ENCODE measurements at regions not wholly inside any gene's neighbourhood (a gene's known extent, or its start where the extent isn't known, plus 50 kb on each side); places are given as distances from the start of the nearest gene placed in this dataset.

DNA sequence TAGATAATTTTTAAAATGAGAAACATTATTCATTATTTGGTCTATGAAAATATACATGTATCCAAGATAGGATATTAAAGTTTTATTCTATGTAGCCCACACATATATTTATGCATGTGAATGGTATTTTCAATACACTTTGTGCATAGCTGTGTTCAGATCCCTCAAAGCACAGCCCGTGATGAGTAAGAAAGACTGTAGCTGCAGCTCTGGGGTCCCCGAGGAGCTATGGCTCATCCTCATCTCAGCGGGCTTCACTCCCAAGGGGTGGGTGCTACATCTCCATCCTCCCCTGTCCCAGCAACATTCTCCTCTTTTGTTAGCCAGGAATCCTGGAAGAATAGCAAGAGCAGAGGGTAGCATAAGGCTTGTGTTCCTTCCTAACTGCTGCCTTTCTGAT lies 130.8 kb downstream of the SAMD5 start:
- CTCF ChIA-PET = no interaction called here
- Mint-ChIP-seq H3K4me1 (peaks cover 16% of the 10 kb centered on the region), H3K27me3 (ENCODE audit: low read depth) (no peaks in the 10 kb centered on the region), H3K27ac (no peak overlapping the region), H3K4me3 (no peak overlapping the region), H3K36me3 (peaks cover 4% of the 10 kb centered on the region), H3K9me3 (peaks cover 13% of the 10 kb centered on the region)
- DNase-seq (ENCODE audit: low spot score) (no peak), ATAC-seq (no peak)
- TF ChIP-seq, protein P1, sequence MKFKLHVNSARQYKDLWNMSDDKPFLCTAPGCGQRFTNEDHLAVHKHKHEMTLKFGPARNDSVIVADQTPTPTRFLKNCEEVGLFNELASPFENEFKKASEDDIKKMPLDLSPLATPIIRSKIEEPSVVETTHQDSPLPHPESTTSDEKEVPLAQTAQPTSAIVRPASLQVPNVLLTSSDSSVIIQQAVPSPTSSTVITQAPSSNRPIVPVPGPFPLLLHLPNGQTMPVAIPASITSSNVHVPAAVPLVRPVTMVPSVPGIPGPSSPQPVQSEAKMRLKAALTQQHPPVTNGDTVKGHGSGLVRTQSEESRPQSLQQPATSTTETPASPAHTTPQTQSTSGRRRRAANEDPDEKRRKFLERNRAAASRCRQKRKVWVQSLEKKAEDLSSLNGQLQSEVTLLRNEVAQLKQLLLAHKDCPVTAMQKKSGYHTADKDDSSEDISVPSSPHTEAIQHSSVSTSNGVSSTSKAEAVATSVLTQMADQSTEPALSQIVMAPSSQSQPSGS (CRISPR knock-in tag; IDR thresholded peaks at IDR 0.05; ENCODE audit: borderline replicate concordance, low read depth) = no peak
- no peak for TF ChIP-seq FOXP1 (CRISPR knock-in tag; IDR thresholded peaks at IDR 0.05; ENCODE audit: borderline replicate concordance)
- TF ChIP-seq, protein P2, sequence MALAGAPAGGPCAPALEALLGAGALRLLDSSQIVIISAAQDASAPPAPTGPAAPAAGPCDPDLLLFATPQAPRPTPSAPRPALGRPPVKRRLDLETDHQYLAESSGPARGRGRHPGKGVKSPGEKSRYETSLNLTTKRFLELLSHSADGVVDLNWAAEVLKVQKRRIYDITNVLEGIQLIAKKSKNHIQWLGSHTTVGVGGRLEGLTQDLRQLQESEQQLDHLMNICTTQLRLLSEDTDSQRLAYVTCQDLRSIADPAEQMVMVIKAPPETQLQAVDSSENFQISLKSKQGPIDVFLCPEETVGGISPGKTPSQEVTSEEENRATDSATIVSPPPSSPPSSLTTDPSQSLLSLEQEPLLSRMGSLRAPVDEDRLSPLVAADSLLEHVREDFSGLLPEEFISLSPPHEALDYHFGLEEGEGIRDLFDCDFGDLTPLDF (CRISPR knock-in tag; IDR thresholded peaks at IDR 0.05) = no peak
- TF ChIP-seq, protein P3, sequence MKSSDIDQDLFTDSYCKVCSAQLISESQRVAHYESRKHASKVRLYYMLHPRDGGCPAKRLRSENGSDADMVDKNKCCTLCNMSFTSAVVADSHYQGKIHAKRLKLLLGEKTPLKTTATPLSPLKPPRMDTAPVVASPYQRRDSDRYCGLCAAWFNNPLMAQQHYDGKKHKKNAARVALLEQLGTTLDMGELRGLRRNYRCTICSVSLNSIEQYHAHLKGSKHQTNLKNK (CRISPR knock-in tag; IDR thresholded peaks at IDR 0.05) = no peak
- POLR2A ChIA-PET = no interaction called here

DNA sequence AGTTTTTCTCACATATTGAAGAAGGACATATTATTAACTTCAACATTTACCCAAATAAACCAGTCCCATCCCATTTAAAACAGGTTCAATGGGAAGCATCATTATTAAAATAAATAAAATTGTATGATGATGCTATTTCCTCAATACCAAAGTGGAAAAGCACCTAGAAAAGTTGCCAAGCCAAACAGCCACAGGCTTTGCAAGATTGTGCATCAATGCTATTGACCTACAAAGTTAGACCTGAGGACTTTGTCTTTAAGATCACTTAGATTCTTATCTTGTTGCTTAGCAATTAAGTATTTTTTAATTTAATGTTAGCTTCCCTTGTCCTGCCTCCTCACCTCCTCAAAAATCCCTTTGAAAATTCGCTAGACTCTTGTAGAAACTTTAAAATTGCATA lies 132.1 kb downstream of the SAMD5 start:
- Mint-ChIP-seq H3K9me3 (peaks cover under 1% of the 10 kb centered on the region; the same call in 1 of the 2 replicates), H3K36me3 (no peaks in the 10 kb centered on the region), H3K27ac (no peak overlapping the region), H3K4me3 (no peak overlapping the region), H3K27me3 (ENCODE audit: low read depth) (no peaks in the 10 kb centered on the region), H3K4me1 (peaks cover 16% of the 10 kb centered on the region)
- DNase-seq (ENCODE audit: low spot score) (no peak), ATAC-seq (no peak)
- ChIA-PET POLR2A (no interaction called here), CTCF (no interaction called here)
- TF ChIP-seq MXD4 (CRISPR knock-in tag; IDR thresholded peaks at IDR 0.05; ENCODE audit: borderline replicate concordance) (no peak), TEAD4 (CRISPR knock-in tag; IDR thresholded peaks at IDR 0.05) (no peak), NR2C2 (CRISPR knock-in tag; IDR thresholded peaks at IDR 0.05) (no peak), FOXP1 (CRISPR knock-in tag; IDR thresholded peaks at IDR 0.05; ENCODE audit: borderline replicate concordance) (no peak)
- TF ChIP-seq, protein P4, sequence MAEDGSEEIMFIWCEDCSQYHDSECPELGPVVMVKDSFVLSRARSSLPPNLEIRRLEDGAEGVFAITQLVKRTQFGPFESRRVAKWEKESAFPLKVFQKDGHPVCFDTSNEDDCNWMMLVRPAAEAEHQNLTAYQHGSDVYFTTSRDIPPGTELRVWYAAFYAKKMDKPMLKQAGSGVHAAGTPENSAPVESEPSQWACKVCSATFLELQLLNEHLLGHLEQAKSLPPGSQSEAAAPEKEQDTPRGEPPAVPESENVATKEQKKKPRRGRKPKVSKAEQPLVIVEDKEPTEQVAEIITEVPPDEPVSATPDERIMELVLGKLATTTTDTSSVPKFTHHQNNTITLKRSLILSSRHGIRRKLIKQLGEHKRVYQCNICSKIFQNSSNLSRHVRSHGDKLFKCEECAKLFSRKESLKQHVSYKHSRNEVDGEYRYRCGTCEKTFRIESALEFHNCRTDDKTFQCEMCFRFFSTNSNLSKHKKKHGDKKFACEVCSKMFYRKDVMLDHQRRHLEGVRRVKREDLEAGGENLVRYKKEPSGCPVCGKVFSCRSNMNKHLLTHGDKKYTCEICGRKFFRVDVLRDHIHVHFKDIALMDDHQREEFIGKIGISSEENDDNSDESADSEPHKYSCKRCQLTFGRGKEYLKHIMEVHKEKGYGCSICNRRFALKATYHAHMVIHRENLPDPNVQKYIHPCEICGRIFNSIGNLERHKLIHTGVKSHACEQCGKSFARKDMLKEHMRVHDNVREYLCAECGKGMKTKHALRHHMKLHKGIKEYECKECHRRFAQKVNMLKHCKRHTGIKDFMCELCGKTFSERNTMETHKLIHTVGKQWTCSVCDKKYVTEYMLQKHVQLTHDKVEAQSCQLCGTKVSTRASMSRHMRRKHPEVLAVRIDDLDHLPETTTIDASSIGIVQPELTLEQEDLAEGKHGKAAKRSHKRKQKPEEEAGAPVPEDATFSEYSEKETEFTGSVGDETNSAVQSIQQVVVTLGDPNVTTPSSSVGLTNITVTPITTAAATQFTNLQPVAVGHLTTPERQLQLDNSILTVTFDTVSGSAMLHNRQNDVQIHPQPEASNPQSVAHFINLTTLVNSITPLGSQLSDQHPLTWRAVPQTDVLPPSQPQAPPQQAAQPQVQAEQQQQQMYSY (CRISPR knock-in tag; IDR thresholded peaks at IDR 0.05) = no peak
- TF ChIP-seq, protein P1 (CRISPR knock-in tag; IDR thresholded peaks at IDR 0.05; ENCODE audit: borderline replicate concordance, low read depth) = no peak
- TF ChIP-seq, protein P5, sequence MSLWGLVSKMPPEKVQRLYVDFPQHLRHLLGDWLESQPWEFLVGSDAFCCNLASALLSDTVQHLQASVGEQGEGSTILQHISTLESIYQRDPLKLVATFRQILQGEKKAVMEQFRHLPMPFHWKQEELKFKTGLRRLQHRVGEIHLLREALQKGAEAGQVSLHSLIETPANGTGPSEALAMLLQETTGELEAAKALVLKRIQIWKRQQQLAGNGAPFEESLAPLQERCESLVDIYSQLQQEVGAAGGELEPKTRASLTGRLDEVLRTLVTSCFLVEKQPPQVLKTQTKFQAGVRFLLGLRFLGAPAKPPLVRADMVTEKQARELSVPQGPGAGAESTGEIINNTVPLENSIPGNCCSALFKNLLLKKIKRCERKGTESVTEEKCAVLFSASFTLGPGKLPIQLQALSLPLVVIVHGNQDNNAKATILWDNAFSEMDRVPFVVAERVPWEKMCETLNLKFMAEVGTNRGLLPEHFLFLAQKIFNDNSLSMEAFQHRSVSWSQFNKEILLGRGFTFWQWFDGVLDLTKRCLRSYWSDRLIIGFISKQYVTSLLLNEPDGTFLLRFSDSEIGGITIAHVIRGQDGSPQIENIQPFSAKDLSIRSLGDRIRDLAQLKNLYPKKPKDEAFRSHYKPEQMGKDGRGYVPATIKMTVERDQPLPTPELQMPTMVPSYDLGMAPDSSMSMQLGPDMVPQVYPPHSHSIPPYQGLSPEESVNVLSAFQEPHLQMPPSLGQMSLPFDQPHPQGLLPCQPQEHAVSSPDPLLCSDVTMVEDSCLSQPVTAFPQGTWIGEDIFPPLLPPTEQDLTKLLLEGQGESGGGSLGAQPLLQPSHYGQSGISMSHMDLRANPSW (CRISPR knock-in tag; conservative IDR thresholded peaks at IDR 0.05; ENCODE audit: low read depth) = no peak

DNA sequence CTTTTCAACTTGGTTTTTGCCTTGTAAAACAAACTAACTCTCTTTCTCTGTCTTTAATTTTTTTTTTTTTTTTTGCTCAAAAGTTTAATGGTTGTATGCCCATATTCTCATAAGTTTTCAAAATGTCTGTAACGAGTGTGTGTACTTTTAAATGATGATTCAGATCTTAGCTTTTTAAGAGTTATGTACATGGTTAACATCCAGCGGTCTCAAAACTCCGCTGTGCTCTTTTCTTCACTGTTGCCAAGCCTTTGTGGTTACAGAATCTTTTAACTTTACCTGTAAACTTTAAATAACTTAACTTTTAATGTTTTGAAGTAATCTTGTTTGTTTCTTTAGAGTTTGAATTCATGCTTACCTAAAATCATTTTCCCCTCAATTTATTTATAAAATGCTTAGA lies 133.0 kb downstream of the SAMD5 start:
- Mint-ChIP-seq H3K4me3 (no peak overlapping the region), H3K36me3 (no peaks in the 10 kb centered on the region), H3K4me1 (peaks cover 16% of the 10 kb centered on the region), H3K27me3 (ENCODE audit: low read depth) (no peaks in the 10 kb centered on the region), H3K9me3 (no peaks in the 10 kb centered on the region), H3K27ac (no peak overlapping the region)
- ChIA-PET POLR2A (no interaction called here), CTCF (no interaction called here)
- DNase-seq (ENCODE audit: low spot score) (no peak), ATAC-seq (no peak)
- no peak for TF ChIP-seq FOXP1 (CRISPR knock-in tag; IDR thresholded peaks at IDR 0.05; ENCODE audit: borderline replicate concordance)
- TF ChIP-seq CREM (CRISPR knock-in tag; IDR thresholded peaks at IDR 0.05) = no peak
- TF ChIP-seq, protein P6, sequence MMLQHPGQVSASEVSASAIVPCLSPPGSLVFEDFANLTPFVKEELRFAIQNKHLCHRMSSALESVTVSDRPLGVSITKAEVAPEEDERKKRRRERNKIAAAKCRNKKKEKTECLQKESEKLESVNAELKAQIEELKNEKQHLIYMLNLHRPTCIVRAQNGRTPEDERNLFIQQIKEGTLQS (CRISPR knock-in tag; conservative IDR thresholded peaks at IDR 0.05) = no peak
- TF ChIP-seq, protein P7, sequence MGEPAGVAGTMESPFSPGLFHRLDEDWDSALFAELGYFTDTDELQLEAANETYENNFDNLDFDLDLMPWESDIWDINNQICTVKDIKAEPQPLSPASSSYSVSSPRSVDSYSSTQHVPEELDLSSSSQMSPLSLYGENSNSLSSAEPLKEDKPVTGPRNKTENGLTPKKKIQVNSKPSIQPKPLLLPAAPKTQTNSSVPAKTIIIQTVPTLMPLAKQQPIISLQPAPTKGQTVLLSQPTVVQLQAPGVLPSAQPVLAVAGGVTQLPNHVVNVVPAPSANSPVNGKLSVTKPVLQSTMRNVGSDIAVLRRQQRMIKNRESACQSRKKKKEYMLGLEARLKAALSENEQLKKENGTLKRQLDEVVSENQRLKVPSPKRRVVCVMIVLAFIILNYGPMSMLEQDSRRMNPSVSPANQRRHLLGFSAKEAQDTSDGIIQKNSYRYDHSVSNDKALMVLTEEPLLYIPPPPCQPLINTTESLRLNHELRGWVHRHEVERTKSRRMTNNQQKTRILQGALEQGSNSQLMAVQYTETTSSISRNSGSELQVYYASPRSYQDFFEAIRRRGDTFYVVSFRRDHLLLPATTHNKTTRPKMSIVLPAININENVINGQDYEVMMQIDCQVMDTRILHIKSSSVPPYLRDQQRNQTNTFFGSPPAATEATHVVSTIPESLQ (CRISPR knock-in tag; IDR thresholded peaks at IDR 0.05) = no peak
- TF ChIP-seq IRF2 (CRISPR knock-in tag; IDR thresholded peaks at IDR 0.05; ENCODE audit: borderline replicate concordance, low read depth) = no peak
- TF ChIP-seq EMX1 (CRISPR knock-in tag; IDR thresholded peaks at IDR 0.05) = no peak
- TF ChIP-seq, protein P8, sequence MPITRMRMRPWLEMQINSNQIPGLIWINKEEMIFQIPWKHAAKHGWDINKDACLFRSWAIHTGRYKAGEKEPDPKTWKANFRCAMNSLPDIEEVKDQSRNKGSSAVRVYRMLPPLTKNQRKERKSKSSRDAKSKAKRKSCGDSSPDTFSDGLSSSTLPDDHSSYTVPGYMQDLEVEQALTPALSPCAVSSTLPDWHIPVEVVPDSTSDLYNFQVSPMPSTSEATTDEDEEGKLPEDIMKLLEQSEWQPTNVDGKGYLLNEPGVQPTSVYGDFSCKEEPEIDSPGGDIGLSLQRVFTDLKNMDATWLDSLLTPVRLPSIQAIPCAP (CRISPR knock-in tag; IDR thresholded peaks at IDR 0.05) = no peak
